NCI-H1930 (cell line): ENCODE measurements at regions not wholly inside any gene's neighbourhood (a gene's known extent, or its start where the extent isn't known, plus 50 kb on each side); places are given as distances from the start of the nearest gene placed in this dataset.

ENCODE experiments used
- DNase-seq, 2 experiments: peaks; one replicate each; lab custom pipeline; 2025; lab: John Stamatoyannopoulos, UW

- no peak for DNase-seq
Measured at GRCh38 chr3:64995857-64996551, 308.2 kb upstream of the ADAMTS9 start.

DNA sequence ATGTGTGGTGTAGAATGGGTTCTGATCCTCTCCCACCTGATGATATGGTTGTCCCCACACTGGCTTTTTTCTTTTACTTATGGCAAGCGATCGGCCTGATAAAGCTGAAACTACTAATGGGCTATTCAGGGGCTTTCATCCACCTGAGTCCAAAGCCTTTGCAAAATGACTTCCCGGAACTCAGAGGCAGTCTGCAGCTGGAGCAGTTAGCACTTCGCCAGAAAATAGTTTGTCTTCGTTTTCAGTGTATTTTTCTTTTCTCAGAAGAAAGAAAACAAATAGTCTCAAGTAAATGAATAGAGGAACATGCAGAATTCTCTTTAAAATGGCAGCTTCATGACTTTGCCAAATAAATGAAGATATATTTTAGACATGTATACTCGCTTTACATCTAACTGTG is 306.0 kb upstream of the ADAMTS9 start:
- no peak for DNase-seq

DNA sequence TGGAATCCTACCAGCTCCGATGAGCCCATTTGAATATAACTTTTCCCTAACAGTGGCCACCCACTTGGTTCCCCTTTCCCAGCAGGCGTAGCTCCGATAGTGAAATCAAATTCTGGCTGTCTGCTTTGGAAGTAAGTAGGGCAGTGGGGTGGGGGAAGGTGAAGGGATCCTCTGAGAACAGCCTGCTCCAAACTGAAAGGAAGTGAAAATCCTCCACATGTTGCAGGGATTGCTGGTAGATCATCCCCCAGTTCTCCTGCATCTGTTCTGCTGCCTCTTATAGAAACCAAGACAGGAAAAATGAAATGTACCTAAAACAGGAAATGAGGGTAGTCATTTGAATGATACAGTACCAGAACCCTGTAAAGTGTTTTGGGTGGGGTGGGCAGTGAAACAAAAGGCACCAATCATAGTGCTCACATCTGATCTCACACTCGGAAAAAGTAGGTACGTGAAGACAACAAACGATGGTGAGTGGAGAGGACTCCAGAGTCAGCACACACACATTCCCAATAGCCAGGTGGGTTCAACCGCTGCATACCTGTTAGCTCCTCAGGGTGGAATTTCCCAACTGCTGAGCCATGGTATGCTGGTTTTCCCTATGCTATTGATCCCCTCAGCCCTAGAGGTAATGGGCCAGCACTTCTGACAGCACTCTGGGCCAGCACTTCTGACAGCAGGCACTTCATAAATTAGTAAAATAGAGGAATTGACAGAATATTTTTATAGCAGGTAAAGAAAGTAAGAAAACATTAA is 304.9 kb upstream of the ADAMTS9 start:
- DNase-seq = no peak

GRCh38 chr3:64988188-64988587 is 300.4 kb upstream of the ADAMTS9 start:
- no peak for DNase-seq

GRCh38 chr3:64987726-64988125 is 299.9 kb upstream of the ADAMTS9 start:
- no peak for DNase-seq

DNA sequence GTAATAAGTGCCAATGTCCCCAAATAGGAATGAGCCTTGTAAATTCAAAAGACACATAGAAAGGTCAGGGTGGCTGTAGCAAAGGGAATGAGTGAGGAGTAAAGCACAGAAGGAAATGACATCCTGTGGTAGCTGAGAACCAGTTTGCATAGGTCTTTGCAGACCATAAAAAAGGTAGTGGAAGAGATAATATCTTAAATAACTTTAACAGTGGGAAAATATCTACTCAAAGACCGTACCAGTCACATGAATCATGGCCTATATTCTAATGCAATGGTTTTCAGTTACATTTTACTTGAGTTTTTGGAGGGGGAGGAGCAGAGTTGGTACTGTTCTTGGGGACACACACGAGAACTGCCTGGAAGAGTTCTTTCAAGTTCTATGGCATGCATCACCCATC is 297.3 kb upstream of the ADAMTS9 start:
- DNase-seq = no peak

- no peak for DNase-seq
Measured at GRCh38 chr3:64983583-64984359, 296.0 kb upstream of the ADAMTS9 start.

- DNase-seq = no peak
Measured at GRCh38 chr3:64977308-64978100, 289.7 kb upstream of the ADAMTS9 start.

- DNase-seq = no peak
Measured at GRCh38 chr3:64976456-64976855, 288.7 kb upstream of the ADAMTS9 start.

GRCh38 chr3:64975147-64975546 is 287.3 kb upstream of the ADAMTS9 start:
- no peak for DNase-seq

DNA sequence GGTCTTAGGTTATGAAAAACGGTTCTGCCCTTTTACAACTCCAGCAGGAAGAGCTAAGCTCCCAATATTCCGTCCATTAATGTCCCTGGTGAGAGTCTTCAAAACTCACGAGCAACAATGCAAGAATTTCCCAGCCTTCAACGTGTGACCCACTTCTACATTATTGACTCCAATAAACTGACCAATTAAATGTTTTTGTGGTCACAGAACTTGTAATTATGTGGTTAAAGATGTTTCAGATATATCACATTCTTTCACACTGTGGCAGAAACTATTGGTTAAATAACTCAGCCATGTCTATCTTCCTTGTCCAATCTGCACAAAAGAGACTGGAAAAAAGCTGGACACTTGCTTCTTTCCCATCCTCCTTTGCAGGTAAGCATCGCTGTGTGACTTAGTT is 286.6 kb upstream of the ADAMTS9 start:
- no peak for DNase-seq

DNA sequence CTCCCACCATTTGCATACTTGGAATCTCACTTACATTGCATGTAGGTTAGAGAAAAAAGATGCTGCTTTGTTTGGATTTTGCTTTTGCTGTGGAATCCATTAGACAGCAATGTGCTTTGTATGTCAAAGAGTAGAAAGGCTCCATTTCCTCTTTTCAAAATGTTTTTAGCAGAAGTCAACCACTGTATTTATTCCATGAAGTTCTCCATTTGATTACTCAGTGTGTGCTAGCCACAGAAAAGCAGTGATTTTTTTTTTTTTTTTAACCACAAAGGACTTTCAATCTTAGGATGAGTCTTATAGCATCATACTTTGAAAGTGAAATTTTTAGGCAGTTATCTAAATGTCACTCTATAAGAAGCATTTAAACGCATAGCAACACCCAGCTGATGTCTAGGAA is 285.0 kb upstream of the ADAMTS9 start:
- DNase-seq = no peak

- DNase-seq = no peak
Measured at GRCh38 chr3:64971602-64972001, 283.8 kb upstream of the ADAMTS9 start.

DNA sequence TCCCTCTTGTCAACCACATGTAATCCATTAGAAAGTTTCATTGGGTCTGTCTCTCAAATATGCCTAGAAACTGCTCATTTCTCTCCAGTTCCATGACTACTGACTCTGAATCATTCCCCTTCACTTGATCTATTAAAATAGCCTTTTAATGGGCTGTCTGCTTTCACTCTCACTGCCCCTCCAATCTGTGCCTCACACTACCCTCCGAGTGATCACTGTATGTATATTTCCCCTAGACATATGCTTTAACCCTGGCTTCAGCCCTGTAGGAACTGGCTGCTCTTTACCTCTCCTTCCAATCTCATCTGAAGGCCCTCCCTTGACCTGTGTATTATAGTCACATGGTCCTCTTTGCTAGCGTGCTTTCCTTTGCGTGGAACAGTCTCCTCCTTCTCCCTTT is 282.8 kb upstream of the ADAMTS9 start:
- DNase-seq = no peak

DNA sequence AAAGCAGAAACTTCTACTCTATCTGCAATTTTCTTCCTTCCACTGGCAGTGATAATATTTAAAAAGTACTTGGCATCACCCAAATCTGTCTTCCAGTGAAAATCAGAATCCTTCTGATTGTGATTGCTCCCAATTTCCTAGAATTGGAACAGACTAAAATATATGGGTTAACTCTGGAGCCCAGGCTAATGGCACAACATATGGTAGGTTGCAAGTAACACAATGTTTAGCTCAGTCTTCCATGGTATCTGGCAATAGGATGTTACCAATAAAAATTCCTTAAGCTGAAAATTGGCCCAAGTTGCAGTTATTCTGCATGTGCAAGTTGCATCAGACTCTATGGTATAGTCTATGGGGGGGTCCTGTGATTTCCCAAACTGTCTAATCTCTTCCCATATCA is 273.5 kb upstream of the ADAMTS9 start:
- no peak for DNase-seq

- DNase-seq = no peak
Measured at GRCh38 chr3:64958199-64958843, 270.5 kb upstream of the ADAMTS9 start.

GRCh38 chr3:64957408-64958198 is 269.8 kb upstream of the ADAMTS9 start:
- DNase-seq = no peak

GRCh38 chr3:64956711-64957325 is 269.0 kb upstream of the ADAMTS9 start:
- DNase-seq = no peak

GRCh38 chr3:64954995-64955636 is 267.3 kb upstream of the ADAMTS9 start:
- no peak for DNase-seq
